Effector memory CD8-positive, alpha-beta T cell (primary cell): ENCODE measurements at regions not wholly inside any gene's neighbourhood (a gene's known extent, or its start where the extent isn't known, plus 50 kb on each side); places are given as distances from the start of the nearest gene placed in this dataset.

ENCODE experiments used
- ATAC-seq: fragments of 150-1000 bp; cut with Tn5 transposase; replicated peaks from 2 replicates; pipeline ENCODE4 v1.10.0; 2021; ENCODE audit warnings: mild to moderate bottlenecking, moderate library complexity
- DNase-seq, 3 experiments: peaks; one replicate each; pipeline ENCODE4 v3.0.0; 2021
- H3K27ac Mint-ChIP-seq, 2 donors: one replicate each; pipeline ENCODE4 v1.8.0; 2022; ENCODE audit warnings: mild to moderate bottlenecking in 2 of 2, mixed read lengths in 2 of 2, moderate library complexity in 2 of 2
- H3K27me3 Mint-ChIP-seq, 2 donors: one replicate each; pipeline ENCODE4 v1.8.0; 2022; ENCODE audit warnings: mixed read lengths in 2 of 2
- H3K36me3 Mint-ChIP-seq: one replicate; pipeline ENCODE4 v1.8.0; 2022; ENCODE audit warnings: mild to moderate bottlenecking, moderate library complexity, mixed read lengths; ENCODE audit not compliant: insufficient read depth
- H3K4me1 Mint-ChIP-seq, 2 donors: one replicate each; pipeline ENCODE4 v1.8.0; 2022; ENCODE audit warnings: low read depth in 2 of 2, mixed read lengths in 2 of 2
- H3K4me3 Mint-ChIP-seq, 2 donors: one replicate each; pipeline ENCODE4 v1.8.0; 2022; ENCODE audit warnings: mild to moderate bottlenecking in 2 of 2, mixed read lengths in 2 of 2, moderate library complexity in 2 of 2
- H3K9me3 Mint-ChIP-seq, 2 donors: one replicate each; pipeline ENCODE4 v1.8.0; 2022; ENCODE audit warnings: mixed read lengths in 2 of 2

DNA sequence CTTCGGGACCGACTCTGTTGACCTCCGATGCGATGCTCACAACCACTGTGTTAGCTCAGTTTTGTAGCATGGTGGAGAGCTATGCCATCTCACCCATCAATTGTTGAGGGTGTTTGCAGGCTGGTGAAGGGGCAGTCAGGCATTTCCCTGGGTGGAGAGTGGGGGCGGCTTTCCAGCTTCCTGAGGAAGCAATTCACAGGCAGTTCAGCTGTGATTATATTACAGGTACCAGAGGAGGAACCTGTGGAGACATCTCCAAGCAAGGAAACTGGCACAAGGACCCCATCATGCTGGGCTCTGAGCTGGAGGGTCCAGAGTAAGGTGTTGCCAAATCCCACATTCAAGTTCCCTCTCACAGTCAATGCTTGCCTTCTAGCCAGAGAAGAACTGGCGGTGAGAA is 166.0 kb upstream of the ZNF536 start:
- no peak for ATAC-seq
- Mint-ChIP-seq H3K27ac (no peak overlapping the region), H3K36me3 (no peaks in the 10 kb centered on the region), H3K4me1 (no peaks in the 10 kb centered on the region), H3K27me3 (peaks cover 10 to 33% of the 10 kb centered on the region in 2 donors), H3K4me3 (no peak overlapping the region), H3K9me3 (no peaks in the 10 kb centered on the region)
- DNase-seq, result no peak

DNA sequence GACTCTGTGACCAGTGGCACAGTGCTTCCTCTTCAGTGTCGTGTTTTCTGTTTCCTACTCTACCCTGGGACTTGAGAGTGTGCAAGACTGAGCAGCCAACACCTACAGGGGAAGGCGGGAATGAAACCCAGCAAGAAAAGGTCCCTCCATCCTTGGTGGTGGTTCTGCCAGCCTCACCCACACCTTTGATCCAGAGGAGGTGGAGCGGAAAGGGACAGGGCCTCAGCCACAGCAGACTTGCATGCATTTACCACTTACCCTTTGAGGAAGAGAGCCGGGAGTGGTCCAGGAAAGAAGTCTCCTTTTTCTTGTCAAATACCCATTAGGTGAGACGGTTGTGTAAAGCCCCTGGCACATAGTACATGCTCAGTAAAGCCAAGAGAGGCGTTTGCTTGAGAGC is 164.8 kb upstream of the ZNF536 start:
- ATAC-seq (no peak), DNase-seq (no peak)
- no peak overlapping the region for H3K27ac Mint-ChIP-seq
- H3K36me3 Mint-ChIP-seq, result no peaks in the 10 kb centered on the region
- no peak overlapping the region for H3K4me3 Mint-ChIP-seq
- H3K4me1 Mint-ChIP-seq, result no peaks in the 10 kb centered on the region
- H3K27me3 Mint-ChIP-seq, result peaks cover 10 to 34% of the 10 kb centered on the region in 2 donors
- H3K9me3 Mint-ChIP-seq, result no peaks in the 10 kb centered on the region

DNA sequence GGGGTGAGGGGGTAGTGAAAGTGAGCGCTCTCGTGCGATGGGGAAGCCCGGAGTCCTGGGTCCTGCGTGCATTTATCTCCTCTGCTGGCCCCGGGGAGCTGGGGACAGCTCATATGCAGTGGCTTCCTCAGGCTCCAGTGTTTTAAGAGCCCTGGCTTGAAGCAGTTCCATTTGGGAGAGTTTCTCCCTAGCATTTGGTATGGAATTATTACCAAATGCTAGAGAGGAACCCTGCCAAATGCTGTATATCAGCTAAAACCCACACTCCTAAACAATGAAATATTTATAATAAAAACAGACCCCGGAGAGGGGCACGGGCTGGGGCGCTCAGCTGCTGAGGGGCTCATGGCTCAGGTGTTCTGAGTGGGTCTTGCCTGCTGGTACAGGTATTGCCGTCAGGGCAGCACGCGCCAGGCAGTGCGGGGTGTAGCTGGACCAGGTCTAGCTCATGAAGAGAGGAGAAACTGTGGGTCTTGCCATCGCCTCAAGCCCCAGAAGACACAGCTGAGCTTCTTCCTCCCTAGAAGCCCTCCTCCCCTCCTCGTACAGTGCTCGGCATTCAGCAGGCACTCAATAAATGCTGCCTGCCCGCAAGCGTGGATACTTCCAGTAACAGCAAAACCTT is 163.6 kb upstream of the ZNF536 start:
- Mint-ChIP-seq H3K4me3 (no peak overlapping the region), H3K4me1 (no peaks in the 10 kb centered on the region), H3K9me3 (no peaks in the 10 kb centered on the region), H3K27ac (no peak overlapping the region), H3K27me3 (peaks cover 10 to 46% of the 10 kb centered on the region in 2 donors), H3K36me3 (no peaks in the 10 kb centered on the region)
- DNase-seq, result no peak
- ATAC-seq, result no peak

DNA sequence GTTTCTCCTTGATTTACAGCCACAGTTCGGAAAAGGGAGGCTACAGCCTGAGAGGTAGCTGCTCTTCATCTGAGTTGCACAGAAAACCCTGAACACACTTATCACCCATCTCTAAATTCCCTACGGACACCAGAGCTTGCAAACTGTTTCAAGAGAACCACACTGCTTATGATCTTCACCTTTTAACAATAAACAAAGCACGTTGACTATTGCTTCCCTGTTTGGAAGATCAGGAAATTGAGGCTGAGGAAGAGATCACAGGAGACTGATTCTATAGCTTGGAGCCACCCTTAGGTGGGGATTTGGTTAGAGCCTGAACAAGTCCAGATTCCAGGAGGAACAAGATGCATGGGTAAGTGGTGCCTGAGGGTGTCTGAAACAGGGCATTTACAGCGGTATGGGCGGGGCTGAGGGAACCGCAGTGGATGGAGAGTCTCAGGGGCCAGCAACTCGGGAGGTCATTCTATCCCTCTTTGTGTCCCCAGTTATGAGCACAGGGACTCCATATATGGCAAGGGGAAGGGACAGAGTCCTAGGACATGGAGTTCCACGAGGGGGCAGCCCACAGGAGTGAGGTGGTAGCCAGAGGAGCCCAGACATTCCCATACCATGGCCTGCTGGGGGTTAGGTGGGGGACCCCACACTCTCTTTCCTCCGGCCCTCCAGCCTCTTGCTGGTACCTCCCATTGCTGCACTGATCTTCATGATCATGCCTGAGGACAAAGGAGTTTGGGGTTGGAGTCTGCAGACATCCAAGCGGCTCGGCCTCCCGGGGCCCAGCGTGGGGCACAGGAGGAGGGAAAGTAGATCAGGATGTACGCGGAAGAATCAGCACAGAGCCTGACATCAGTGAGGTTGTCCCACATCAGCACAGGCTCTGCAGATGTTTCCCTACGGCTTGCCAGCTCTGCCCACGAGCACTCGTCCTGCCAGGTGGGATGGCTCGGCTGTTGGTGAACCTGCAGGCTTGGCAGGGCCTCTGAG is 162.3 kb upstream of the ZNF536 start:
- Mint-ChIP-seq H3K27me3 (peaks cover 10 to 46% of the 10 kb centered on the region in 2 donors), H3K9me3 (no peaks in the 10 kb centered on the region), H3K36me3 (no peaks in the 10 kb centered on the region), H3K27ac (no peak overlapping the region), H3K4me3 (no peak overlapping the region), H3K4me1 (peaks cover 0 to 3% of the 10 kb centered on the region in 2 donors)
- no peak for ATAC-seq
- DNase-seq, result no peak

DNA sequence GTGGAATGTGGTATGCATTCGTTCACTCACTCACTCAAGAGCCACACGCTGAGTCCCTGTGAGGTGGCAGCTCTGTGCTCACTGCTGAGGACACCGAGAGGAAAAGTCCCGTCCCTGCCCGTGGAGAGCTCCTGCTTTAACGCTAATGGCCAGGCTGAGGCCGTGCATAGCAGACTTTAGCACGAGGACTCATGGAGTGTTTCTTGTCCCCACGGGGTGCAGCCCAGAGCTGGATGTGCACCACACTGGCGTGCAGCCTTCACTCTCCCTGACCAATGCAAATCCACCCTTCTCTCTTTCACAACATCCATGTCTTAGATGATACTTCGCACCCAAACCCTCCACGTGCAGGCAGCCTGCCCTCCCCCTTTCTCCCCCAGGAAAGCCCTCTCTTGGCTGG is 159.6 kb upstream of the ZNF536 start:
- ATAC-seq (no peak), DNase-seq (no peak)
- Mint-ChIP-seq H3K27me3 (peaks cover 20 to 53% of the 10 kb centered on the region in 2 donors), H3K4me3 (no peak overlapping the region), H3K36me3 (no peaks in the 10 kb centered on the region), H3K9me3 (no peaks in the 10 kb centered on the region), H3K27ac (no peak overlapping the region), H3K4me1 (peaks cover 0 to 4% of the 10 kb centered on the region in 2 donors)

DNA sequence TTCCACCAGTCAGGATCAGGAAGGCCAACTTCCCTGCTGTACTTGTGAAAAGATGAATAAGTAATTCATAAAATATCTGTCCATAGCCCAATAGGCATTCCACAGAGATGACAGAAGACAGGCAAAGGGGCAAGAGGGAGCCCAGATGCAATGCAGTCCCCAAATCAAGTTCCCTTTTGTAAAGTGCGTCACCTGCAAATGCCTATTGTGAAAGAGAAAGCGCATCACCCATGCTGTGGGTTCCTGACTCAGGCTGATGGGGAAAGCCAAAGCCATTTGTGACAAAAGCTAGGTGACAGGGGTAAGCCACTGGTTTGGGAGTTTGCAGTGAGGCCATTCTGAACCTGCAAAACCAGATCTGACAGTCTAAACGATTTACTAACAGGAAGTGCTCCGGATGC is 157.5 kb upstream of the ZNF536 start:
- DNase-seq (no peak), ATAC-seq (no peak)
- no peak overlapping the region for H3K27ac Mint-ChIP-seq
- H3K27me3 Mint-ChIP-seq, result peaks cover 26 to 57% of the 10 kb centered on the region in 2 donors
- peak overlapping the region in 1 of 2 donors; percentile 27 for H3K4me3 Mint-ChIP-seq
- no peaks in the 10 kb centered on the region for H3K9me3 Mint-ChIP-seq
- no peaks in the 10 kb centered on the region for H3K36me3 Mint-ChIP-seq
- H3K4me1 Mint-ChIP-seq, result peaks cover 0 to 4% of the 10 kb centered on the region in 2 donors

DNA sequence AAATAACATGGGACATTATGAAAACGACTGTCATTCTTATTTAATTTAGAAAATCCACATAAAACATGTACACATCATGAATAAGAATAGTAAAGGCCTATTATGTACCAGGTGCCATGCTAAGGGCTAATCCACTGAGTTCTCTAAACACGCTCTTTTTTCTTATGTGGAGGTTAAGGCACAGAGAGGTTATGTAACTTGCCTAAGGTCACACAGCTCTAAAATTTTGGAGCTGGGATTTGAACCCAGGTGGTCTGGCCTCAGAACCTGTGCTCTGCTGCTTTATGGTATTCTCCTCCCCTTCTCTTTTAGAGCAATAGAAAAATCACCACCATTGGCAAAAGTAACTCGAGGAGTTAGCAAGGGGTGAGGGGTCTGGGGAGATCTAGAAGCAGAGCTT is 156.9 kb upstream of the ZNF536 start:
- H3K27me3 Mint-ChIP-seq, result peaks cover 25 to 57% of the 10 kb centered on the region in 2 donors
- H3K9me3 Mint-ChIP-seq, result no peaks in the 10 kb centered on the region
- no peaks in the 10 kb centered on the region for H3K36me3 Mint-ChIP-seq
- DNase-seq (no peak), ATAC-seq (no peak)
- H3K4me1 Mint-ChIP-seq, result peaks cover 0 to 4% of the 10 kb centered on the region in 2 donors
- no peak overlapping the region for H3K27ac Mint-ChIP-seq
- no peak overlapping the region for H3K4me3 Mint-ChIP-seq

DNA sequence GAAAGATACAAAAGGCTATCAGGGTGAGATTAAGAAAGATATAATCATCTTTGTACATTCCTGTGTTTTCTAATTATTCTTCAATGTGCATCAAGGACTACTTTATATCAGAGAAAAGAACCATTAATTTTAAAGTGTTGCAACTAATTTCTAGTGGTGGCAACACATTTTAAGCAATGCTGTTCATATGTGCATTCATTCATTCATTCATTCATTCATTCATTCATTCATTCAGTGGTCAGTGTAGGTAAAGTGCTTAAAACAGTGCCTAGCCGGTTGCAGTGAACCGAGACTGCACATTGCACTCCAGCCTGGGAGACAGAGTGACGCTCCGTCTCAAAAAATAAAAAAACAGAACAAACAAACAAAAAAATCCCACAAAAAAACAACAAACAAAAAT is 155.7 kb upstream of the ZNF536 start:
- ATAC-seq (no peak), DNase-seq (no peak)
- Mint-ChIP-seq H3K4me1 (peaks cover 0 to 4% of the 10 kb centered on the region in 2 donors), H3K27ac (no peak overlapping the region), H3K9me3 (no peaks in the 10 kb centered on the region), H3K27me3 (peaks cover 36 to 68% of the 10 kb centered on the region in 2 donors), H3K4me3 (no peak overlapping the region), H3K36me3 (no peaks in the 10 kb centered on the region)

DNA sequence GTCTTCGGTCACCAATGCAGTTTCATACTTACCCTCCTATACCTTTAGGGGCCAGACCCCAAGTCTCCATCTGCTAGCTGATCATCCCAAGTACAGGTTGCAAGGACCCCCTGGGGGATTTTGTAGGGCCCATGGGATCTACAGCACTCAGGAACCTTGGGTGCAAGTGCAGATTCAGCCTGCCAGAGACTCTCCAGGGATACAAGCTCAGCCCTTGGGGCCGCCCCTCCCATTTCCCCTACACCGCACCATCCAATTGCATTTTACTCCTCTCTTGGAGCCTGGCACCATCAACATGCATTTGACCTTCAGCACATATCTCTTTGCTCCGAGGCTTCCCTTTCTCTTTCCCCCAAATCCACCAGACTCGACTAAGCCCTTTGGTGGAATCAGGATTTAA is 154.7 kb upstream of the ZNF536 start:
- Mint-ChIP-seq H3K4me1 (peaks cover 0 to 4% of the 10 kb centered on the region in 2 donors), H3K9me3 (no peaks in the 10 kb centered on the region), H3K27ac (no peak overlapping the region), H3K36me3 (no peaks in the 10 kb centered on the region), H3K4me3 (no peak overlapping the region), H3K27me3 (peaks cover 43 to 75% of the 10 kb centered on the region in 2 donors)
- ATAC-seq (no peak), DNase-seq (no peak)

DNA sequence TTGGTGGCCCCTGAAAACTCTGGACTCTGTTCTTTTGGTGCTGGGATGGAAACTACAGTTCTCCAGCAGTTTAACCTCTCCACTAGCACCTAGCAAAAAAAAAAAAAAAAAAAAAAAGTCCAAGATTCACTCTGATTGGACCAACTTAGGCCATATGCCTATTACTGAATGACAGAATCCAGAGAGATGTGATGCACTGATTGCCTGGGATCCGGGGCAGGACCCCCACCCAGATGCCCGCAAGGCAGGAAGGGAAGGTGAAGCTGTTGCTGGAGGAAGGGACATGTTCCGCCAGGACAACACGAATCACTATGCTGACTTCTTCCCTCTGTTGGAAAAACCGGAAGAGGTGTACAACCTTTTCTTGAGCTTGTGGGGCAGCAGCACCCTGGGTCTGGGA is 152.5 kb upstream of the ZNF536 start:
- no peaks in the 10 kb centered on the region for H3K36me3 Mint-ChIP-seq
- peaks cover 4% of the 10 kb centered on the region in 2 donors for H3K4me1 Mint-ChIP-seq
- H3K4me3 Mint-ChIP-seq, result no peak overlapping the region
- H3K9me3 Mint-ChIP-seq, result peaks cover 0 to 2% of the 10 kb centered on the region in 2 donors
- H3K27ac Mint-ChIP-seq, result no peak overlapping the region
- peaks cover 62 to 78% of the 10 kb centered on the region in 2 donors for H3K27me3 Mint-ChIP-seq
- DNase-seq (no peak), ATAC-seq (no peak)

DNA sequence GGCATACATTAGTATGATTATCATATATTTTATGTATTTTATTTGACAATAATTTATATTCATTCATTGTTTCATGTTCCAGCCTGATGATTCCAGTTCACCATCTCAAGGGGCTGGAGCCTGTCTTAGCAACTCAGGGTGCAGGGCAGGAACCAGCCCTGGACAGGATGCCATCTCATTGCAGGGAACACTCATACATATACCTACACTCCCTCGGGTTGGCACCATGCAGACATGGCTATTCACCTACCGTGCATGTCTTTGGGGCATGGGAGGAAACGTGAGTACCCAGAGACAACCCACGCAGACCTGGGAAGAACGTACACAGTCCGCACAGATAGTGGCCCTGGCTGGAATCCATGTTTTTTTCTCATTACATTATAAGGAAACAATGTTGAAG is 151.0 kb upstream of the ZNF536 start:
- peaks cover 0 to 3% of the 10 kb centered on the region in 2 donors for H3K9me3 Mint-ChIP-seq

DNA sequence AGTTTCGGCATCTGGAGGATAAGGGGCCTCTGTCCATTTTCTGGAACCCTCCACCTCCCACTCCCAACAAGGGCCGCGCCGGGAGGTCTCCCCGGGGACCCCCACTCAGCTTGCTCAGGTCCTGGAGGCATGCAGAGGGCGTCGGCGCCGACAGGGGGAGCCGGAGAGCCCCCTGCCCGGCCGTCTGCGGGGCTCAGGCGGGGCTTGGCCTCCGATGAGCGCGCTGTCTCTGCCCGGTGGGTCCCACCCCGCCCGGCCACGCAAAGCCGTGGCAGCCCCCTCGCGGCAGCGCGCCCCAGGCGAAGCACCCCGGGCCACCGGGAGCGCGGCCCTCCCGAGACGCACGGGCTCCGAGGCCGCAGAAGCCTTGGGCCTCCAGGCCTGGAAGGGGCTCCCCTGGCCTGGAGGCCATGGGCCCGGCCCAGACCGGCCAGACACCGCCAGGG is 149.7 kb upstream of the ZNF536 start:
- Mint-ChIP-seq H3K27ac (no peak overlapping the region), H3K36me3 (no peaks in the 10 kb centered on the region), H3K4me1 (peaks cover 15 to 18% of the 10 kb centered on the region in 2 donors), H3K9me3 (peaks cover 0 to 3% of the 10 kb centered on the region in 2 donors), H3K27me3 (peaks cover 75 to 82% of the 10 kb centered on the region in 2 donors), H3K4me3 (no peak overlapping the region)
- ATAC-seq (no peak), DNase-seq (no peak)

More for the DNA sequence above, 151.0 kb upstream of the ZNF536 start:
- H3K27ac Mint-ChIP-seq, result no peak overlapping the region
- H3K4me3 Mint-ChIP-seq, result no peak overlapping the region
- ATAC-seq, result no peak
- H3K27me3 Mint-ChIP-seq, result peaks cover 66 to 77% of the 10 kb centered on the region in 2 donors
- DNase-seq, result no peak
- H3K36me3 Mint-ChIP-seq, result no peaks in the 10 kb centered on the region
- H3K4me1 Mint-ChIP-seq, result peaks cover 8 to 9% of the 10 kb centered on the region in 2 donors

DNA sequence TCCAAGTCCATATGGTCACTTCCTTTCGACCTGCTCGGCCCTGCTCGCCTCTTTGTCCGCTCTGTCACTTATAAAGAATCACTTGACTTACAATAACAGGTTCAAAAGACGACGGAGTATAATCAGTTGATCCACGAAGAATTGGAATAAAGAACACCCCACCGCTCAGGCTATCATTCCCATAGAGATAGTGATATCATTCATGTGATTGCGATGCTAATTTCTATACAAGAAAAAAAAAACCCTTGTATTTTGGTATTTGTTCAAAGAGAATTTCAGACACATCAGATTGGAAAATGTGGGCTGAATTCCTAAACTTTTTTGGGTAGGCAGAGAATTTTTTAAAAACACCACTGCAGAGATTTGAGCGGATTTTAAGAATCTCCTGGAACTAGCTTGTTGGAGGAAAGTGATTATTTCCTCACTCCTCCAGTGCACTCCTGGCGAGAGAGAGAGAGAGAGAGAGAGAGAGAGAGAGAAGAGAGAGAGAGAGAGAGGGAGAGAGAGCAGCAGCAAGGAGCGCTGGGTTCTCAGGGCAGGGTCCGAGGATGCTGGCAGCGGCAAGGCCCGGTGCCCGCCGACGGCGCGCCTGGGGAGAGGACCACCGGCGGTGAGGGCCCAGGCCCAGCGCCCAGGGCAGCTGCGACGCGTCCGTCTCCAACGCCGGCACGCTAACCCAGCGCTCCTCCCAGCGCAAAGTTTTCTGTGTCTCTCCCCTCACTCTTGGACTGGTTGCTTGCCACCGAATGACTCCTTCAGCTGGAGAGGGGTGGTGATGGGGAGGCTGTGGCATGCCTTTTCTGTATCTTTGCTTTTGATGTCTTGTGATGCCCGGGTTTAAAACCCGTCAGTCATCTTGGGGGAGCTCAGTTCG is 149.0 kb upstream of the ZNF536 start:
- no peak overlapping the region for H3K27ac Mint-ChIP-seq
- no peak overlapping the region for H3K4me3 Mint-ChIP-seq
- ATAC-seq, result no peak

More for the DNA sequence above, 149.0 kb upstream of the ZNF536 start:
- Mint-ChIP-seq H3K9me3 (peaks cover 0 to 3% of the 10 kb centered on the region in 2 donors), H3K36me3 (no peaks in the 10 kb centered on the region), H3K4me1 (peaks cover 15 to 18% of the 10 kb centered on the region in 2 donors), H3K27me3 (peaks cover 70 to 84% of the 10 kb centered on the region in 2 donors)
- DNase-seq, result no peak
